ENCODE measurements at regions not wholly inside any gene's neighbourhood (a gene's known extent, or its start where the extent isn't known, plus 50 kb on each side); places are given as distances from the start of the nearest gene placed in this dataset.

- no peak overlapping the region for H3K4me3 ChIP-seq
- H3K27ac ChIP-seq, result no peak overlapping the region
- no peaks in the 10 kb centered on the region for H3K27me3 ChIP-seq
- H3K4me1 ChIP-seq, result no peaks in the 10 kb centered on the region
- no peak for DNase-seq (ENCODE audit: extremely low spot score in 2 of 2)
- H3K36me3 ChIP-seq, result no peaks in the 10 kb centered on the region
- no peaks in the 10 kb centered on the region for H3K9me3 ChIP-seq
- no peak for TF ChIP-seq POLR2AphosphoS5 (IDR thresholded peaks at IDR 0.05; ENCODE audit: insufficient read depth in 1 of 2, low read depth in 1 of 2)
- TF ChIP-seq CTCF (IDR thresholded peaks at IDR 0.05), result no peak
- no peak for TF ChIP-seq POLR2A (IDR thresholded peaks at IDR 0.05)
- intact Hi-C loops (cut with DNase I), result no loop called here
Measured at GRCh38 chr17:14595656-14596055, 294.8 kb downstream of the HS3ST3B1 start.

- TF ChIP-seq POLR2A (IDR thresholded peaks at IDR 0.05) (no peak), CTCF (IDR thresholded peaks at IDR 0.05) (no peak), POLR2AphosphoS5 (IDR thresholded peaks at IDR 0.05; ENCODE audit: insufficient read depth in 1 of 2, low read depth in 1 of 2) (no peak)
- DNase-seq (ENCODE audit: extremely low spot score in 2 of 2), result no peak
- H3K4me1 ChIP-seq, result no peaks in the 10 kb centered on the region
- H3K4me3 ChIP-seq, result no peak overlapping the region
- H3K27me3 ChIP-seq, result no peaks in the 10 kb centered on the region
- no peaks in the 10 kb centered on the region for H3K9me3 ChIP-seq
- intact Hi-C loops (cut with DNase I), result no loop called here
- no peak overlapping the region for H3K27ac ChIP-seq
- no peaks in the 10 kb centered on the region for H3K36me3 ChIP-seq
Measured at GRCh38 chr17:14594690-14595089, 293.8 kb downstream of the HS3ST3B1 start.

GRCh38 chr17:14593956-14594355, 293.1 kb downstream of the HS3ST3B1 start:
- H3K9me3 ChIP-seq, result no peaks in the 10 kb centered on the region
- TF ChIP-seq POLR2A (IDR thresholded peaks at IDR 0.05) (no peak), POLR2AphosphoS5 (IDR thresholded peaks at IDR 0.05; ENCODE audit: insufficient read depth in 1 of 2, low read depth in 1 of 2) (no peak), CTCF (IDR thresholded peaks at IDR 0.05) (no peak)

GRCh38 chr17:14590459-14591250, 289.8 kb downstream of the HS3ST3B1 start:
- TF ChIP-seq CTCF (IDR thresholded peaks at IDR 0.05), result no peak
- Histone ChIP-seq H3K9me3 (no peaks in the 10 kb centered on the region), H3K4me3 (no peak overlapping the region), H3K36me3 (no peaks in the 10 kb centered on the region), H3K27ac (no peak overlapping the region), H3K27me3 (no peaks in the 10 kb centered on the region), H3K4me1 (no peaks in the 10 kb centered on the region)
- intact Hi-C loops (cut with DNase I), result no loop called here
- no peak for DNase-seq (ENCODE audit: extremely low spot score in 2 of 2)

More at GRCh38 chr17:14593956-14594355, 293.1 kb downstream of the HS3ST3B1 start:
- no peak for DNase-seq (ENCODE audit: extremely low spot score in 2 of 2)
- no peak overlapping the region for H3K27ac ChIP-seq
- H3K27me3 ChIP-seq, result no peaks in the 10 kb centered on the region
- H3K36me3 ChIP-seq, result no peaks in the 10 kb centered on the region
- no peak overlapping the region for H3K4me3 ChIP-seq
- intact Hi-C loops (cut with DNase I), result no loop called here
- no peaks in the 10 kb centered on the region for H3K4me1 ChIP-seq

- Histone ChIP-seq H3K4me1 (no peaks in the 10 kb centered on the region), H3K36me3 (no peaks in the 10 kb centered on the region), H3K9me3 (no peaks in the 10 kb centered on the region), H3K27ac (no peak overlapping the region), H3K4me3 (no peak overlapping the region), H3K27me3 (no peaks in the 10 kb centered on the region)
- intact Hi-C loops (cut with DNase I), result no loop called here
- TF ChIP-seq POLR2A (IDR thresholded peaks at IDR 0.05) (no peak), CTCF (IDR thresholded peaks at IDR 0.05) (no peak)
- DNase-seq (ENCODE audit: extremely low spot score in 2 of 2), result no peak
Measured at GRCh38 chr17:14585099-14585498, 284.2 kb downstream of the HS3ST3B1 start.
